ENCODE measurements at regions not wholly inside any gene's neighbourhood (a gene's known extent, or its start where the extent isn't known, plus 50 kb on each side); places are given as distances from the start of the nearest gene placed in this dataset.

DNA sequence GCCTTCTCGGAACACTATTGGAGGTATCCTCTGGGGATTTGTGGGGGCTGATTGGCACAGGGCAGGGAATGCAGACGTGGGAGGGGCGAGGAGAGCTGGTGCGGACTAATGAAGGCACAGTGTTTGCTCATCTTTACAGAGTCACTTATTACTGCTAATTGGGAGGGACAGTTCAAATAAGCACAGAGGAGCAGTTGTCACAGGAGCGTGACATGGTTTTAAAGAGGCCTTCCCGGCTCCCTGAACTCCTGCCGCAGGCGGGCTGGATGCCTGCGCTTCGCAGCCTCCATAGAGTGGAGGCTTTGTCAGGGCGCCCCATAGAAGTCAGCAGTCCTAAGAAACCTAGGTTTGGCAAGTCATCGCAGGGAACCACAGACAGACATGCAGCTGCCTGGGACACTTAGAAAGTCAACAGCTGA, 149.6 kb downstream of the LINC00237 start:
- Histone ChIP-seq H3K27me3 (ENCODE audit: control insufficient read depth, insufficient read depth, low read length) (no peaks in the 10 kb centered on the region), H3K4me3 (ENCODE audit: low read depth, low read length) (no peak overlapping the region), H3K36me3 (ENCODE audit: control insufficient read depth, insufficient read depth, low read length) (no peaks in the 10 kb centered on the region)
- TF ChIP-seq, protein P1, sequence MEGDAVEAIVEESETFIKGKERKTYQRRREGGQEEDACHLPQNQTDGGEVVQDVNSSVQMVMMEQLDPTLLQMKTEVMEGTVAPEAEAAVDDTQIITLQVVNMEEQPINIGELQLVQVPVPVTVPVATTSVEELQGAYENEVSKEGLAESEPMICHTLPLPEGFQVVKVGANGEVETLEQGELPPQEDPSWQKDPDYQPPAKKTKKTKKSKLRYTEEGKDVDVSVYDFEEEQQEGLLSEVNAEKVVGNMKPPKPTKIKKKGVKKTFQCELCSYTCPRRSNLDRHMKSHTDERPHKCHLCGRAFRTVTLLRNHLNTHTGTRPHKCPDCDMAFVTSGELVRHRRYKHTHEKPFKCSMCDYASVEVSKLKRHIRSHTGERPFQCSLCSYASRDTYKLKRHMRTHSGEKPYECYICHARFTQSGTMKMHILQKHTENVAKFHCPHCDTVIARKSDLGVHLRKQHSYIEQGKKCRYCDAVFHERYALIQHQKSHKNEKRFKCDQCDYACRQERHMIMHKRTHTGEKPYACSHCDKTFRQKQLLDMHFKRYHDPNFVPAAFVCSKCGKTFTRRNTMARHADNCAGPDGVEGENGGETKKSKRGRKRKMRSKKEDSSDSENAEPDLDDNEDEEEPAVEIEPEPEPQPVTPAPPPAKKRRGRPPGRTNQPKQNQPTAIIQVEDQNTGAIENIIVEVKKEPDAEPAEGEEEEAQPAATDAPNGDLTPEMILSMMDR (IDR thresholded peaks at IDR 0.05; ENCODE audit: insufficient read depth, low read depth, low read length): no peak
- ChIA-PET POLR2A (no interaction called here), CTCF (no interaction called here)
- DNase-seq (ENCODE audit: low read depth): no peak

- DNase-seq (ENCODE audit: low read depth): no peak
- ChIA-PET CTCF (no interaction called here), POLR2A (no interaction called here)
- TF ChIP-seq, protein P1 (IDR thresholded peaks at IDR 0.05; ENCODE audit: insufficient read depth, low read depth, low read length): no peak
- Histone ChIP-seq H3K4me3 (ENCODE audit: low read depth, low read length) (no peak overlapping the region), H3K36me3 (ENCODE audit: control insufficient read depth, insufficient read depth, low read length) (no peaks in the 10 kb centered on the region), H3K27me3 (ENCODE audit: control insufficient read depth, insufficient read depth, low read length) (no peaks in the 10 kb centered on the region)
Measured at GRCh38 chr20:20955892-20956291, 150.3 kb downstream of the LINC00237 start.

DNA sequence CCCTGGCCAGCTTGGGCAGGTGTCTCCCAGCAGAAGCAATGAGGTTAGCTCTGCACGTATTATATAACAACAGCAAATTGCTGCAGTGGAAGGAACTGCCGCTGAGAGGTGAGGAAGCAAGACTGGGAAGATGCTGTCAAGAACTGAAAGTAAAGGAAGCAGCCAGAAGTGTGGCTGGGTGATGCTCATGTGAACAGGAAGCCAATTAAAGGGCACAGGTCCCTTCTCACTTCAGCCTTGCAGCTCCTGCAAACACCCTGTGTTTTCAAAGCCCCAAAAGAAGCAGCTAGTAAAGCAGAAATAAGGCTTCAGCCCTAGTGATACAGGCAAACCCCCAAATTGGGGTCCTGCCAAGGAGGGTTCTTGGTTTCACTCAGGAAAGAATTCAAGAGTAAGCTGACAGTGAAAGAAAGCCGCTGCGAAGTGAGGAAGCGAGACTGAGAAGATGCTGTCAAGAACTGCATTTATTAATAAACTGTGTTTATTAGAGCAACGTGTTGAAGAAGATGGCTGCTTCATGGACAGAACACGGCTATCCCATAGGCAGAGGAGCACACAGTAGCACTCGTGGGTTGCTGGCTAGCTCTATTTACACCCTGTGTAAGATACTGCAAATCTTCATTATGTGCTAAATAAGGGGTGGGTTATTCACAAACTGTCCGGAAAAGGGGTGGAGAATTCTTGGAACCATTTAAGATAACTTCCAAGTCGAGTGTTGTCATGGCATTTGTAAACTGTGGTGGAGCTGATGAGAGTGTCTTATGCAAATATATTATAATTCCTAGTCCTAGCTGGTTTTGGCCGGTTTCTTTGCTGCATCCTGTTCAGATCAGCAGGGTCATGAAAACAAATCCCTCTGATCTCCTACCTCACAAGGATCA, 152.2 kb downstream of the LINC00237 start:
- ChIA-PET CTCF (no interaction called here), POLR2A (no interaction called here)
- no peak overlapping the region for H3K4me3 ChIP-seq (ENCODE audit: low read depth, low read length)
- no peaks in the 10 kb centered on the region for H3K36me3 ChIP-seq (ENCODE audit: control insufficient read depth, insufficient read depth, low read length)
- DNase-seq (ENCODE audit: low read depth): no peak
- TF ChIP-seq, protein P1 (IDR thresholded peaks at IDR 0.05; ENCODE audit: insufficient read depth, low read depth, low read length): no peak
- no peaks in the 10 kb centered on the region for H3K27me3 ChIP-seq (ENCODE audit: control insufficient read depth, insufficient read depth, low read length)

GRCh38 chr20:20950620-20951019, 155.5 kb downstream of the LINC00237 start:
- TF ChIP-seq, protein P1 (IDR thresholded peaks at IDR 0.05; ENCODE audit: insufficient read depth, low read depth, low read length): no peak
- CTCF ChIA-PET: interaction anchor here (0.6 to 1.0 kb wide), 2 partner anchors 17 to 99 kb away, joined by 3 read pairs; no protein-coding TSS in a partner anchor
- POLR2A ChIA-PET: no interaction called here
- Histone ChIP-seq H3K4me3 (ENCODE audit: low read depth, low read length) (no peak overlapping the region), H3K36me3 (ENCODE audit: control insufficient read depth, insufficient read depth, low read length) (no peaks in the 10 kb centered on the region), H3K27me3 (ENCODE audit: control insufficient read depth, insufficient read depth, low read length) (no peaks in the 10 kb centered on the region)
- no peak for DNase-seq (ENCODE audit: low read depth)

GRCh38 chr20:20946122-20946759, 159.9 kb downstream of the LINC00237 start:
- ChIA-PET CTCF (no interaction called here), POLR2A (no interaction called here)
- Histone ChIP-seq H3K36me3 (ENCODE audit: control insufficient read depth, insufficient read depth, low read length) (no peaks in the 10 kb centered on the region), H3K27me3 (ENCODE audit: control insufficient read depth, insufficient read depth, low read length) (no peaks in the 10 kb centered on the region), H3K4me3 (ENCODE audit: low read depth, low read length) (no peak overlapping the region)
- no peak for DNase-seq (ENCODE audit: low read depth)
- TF ChIP-seq, protein P1 (IDR thresholded peaks at IDR 0.05; ENCODE audit: insufficient read depth, low read depth, low read length): no peak
